Activated naive CD4-positive, alpha-beta T cell treated with anti-CD3 and anti-CD28 coated beads, Interleukin-2, amount 50 U/mL, for 24 hours (primary cell): ENCODE measurements at regions not wholly inside any gene's neighbourhood (a gene's known extent, or its start where the extent isn't known, plus 50 kb on each side); places are given as distances from the start of the nearest gene placed in this dataset.
"Not testable (repeated sequence)": the region's sequence is repeated elsewhere in the genome, so short reads cannot be mapped to it uniquely, and the experiment has no call there.

Experiments used
- H3K27ac Mint-ChIP-seq: one replicate; pipeline ENCODE4 v1.8.0; 2021; ENCODE audit warnings: mild to moderate bottlenecking, mixed read lengths
- H3K27me3 Mint-ChIP-seq: one replicate; pipeline ENCODE4 v1.8.0; 2021; ENCODE audit warnings: mixed read lengths
- H3K36me3 Mint-ChIP-seq: one replicate; pipeline ENCODE4 v1.8.0; 2021; ENCODE audit warnings: mixed read lengths
- H3K4me1 Mint-ChIP-seq: one replicate; pipeline ENCODE4 v1.8.0; 2021; ENCODE audit warnings: mixed read lengths
- H3K4me3 Mint-ChIP-seq: one replicate; pipeline ENCODE4 v1.8.0; 2021; ENCODE audit warnings: mild to moderate bottlenecking, mixed read lengths
- H3K9me3 Mint-ChIP-seq: one replicate; pipeline ENCODE4 v1.8.0; 2021; ENCODE audit warnings: mixed read lengths

GRCh38 chr7:19290066-19290465 is 144.8 kb upstream of the FERD3L start:
- peaks cover 5% of the 10 kb centered on the region for H3K9me3 Mint-ChIP-seq
- no peaks in the 10 kb centered on the region for H3K27me3 Mint-ChIP-seq
- H3K36me3 Mint-ChIP-seq: no peaks in the 10 kb centered on the region
- no peak overlapping the region for H3K4me3 Mint-ChIP-seq
- no peak overlapping the region for H3K27ac Mint-ChIP-seq
- no peaks in the 10 kb centered on the region for H3K4me1 Mint-ChIP-seq

GRCh38 chr7:19284596-19285300 is 139.5 kb upstream of the FERD3L start:
- H3K27me3 Mint-ChIP-seq: no peaks in the 10 kb centered on the region
- no peak overlapping the region for H3K4me3 Mint-ChIP-seq
- no peaks in the 10 kb centered on the region for H3K4me1 Mint-ChIP-seq
- H3K27ac Mint-ChIP-seq: no peak overlapping the region
- no peaks in the 10 kb centered on the region for H3K36me3 Mint-ChIP-seq
- no peaks in the 10 kb centered on the region for H3K9me3 Mint-ChIP-seq

- Mint-ChIP-seq H3K4me3 (no peak overlapping the region), H3K27me3 (no peaks in the 10 kb centered on the region), H3K4me1 (no peaks in the 10 kb centered on the region), H3K36me3 (no peaks in the 10 kb centered on the region), H3K27ac (no peak overlapping the region), H3K9me3 (no peaks in the 10 kb centered on the region)
Observed at GRCh38 chr7:19284136-19284535, 138.9 kb upstream of the FERD3L start.

GRCh38 chr7:19275000-19275399 is 129.8 kb upstream of the FERD3L start:
- no peak overlapping the region for H3K27ac Mint-ChIP-seq
- peaks cover 9% of the 10 kb centered on the region for H3K9me3 Mint-ChIP-seq
- no peaks in the 10 kb centered on the region for H3K27me3 Mint-ChIP-seq
- H3K36me3 Mint-ChIP-seq: no peaks in the 10 kb centered on the region
- no peaks in the 10 kb centered on the region for H3K4me1 Mint-ChIP-seq
- H3K4me3 Mint-ChIP-seq: no peak overlapping the region

- H3K4me3 Mint-ChIP-seq, H3K27me3 Mint-ChIP-seq, H3K9me3 Mint-ChIP-seq: not testable (repeated sequence)
Observed at GRCh38 chr7:19272329-19272728, 127.1 kb upstream of the FERD3L start.

GRCh38 chr7:19269301-19269700 is 124.1 kb upstream of the FERD3L start:
- Mint-ChIP-seq H3K36me3 (no peaks in the 10 kb centered on the region), H3K4me1 (no peaks in the 10 kb centered on the region), H3K27me3 (no peaks in the 10 kb centered on the region), H3K9me3 (no peaks in the 10 kb centered on the region), H3K27ac (no peak overlapping the region), H3K4me3 (no peak overlapping the region)

More at GRCh38 chr7:19272329-19272728, 127.1 kb upstream of the FERD3L start:
- H3K4me1 Mint-ChIP-seq, H3K27ac Mint-ChIP-seq, H3K36me3 Mint-ChIP-seq: not testable (repeated sequence)

GRCh38 chr7:19268737-19269136 is 123.5 kb upstream of the FERD3L start:
- Mint-ChIP-seq H3K27me3 (no peaks in the 10 kb centered on the region), H3K4me3 (no peak overlapping the region), H3K36me3 (no peaks in the 10 kb centered on the region), H3K4me1 (no peaks in the 10 kb centered on the region), H3K27ac (no peak overlapping the region), H3K9me3 (no peaks in the 10 kb centered on the region)

- Mint-ChIP-seq H3K4me3 (no peak overlapping the region), H3K36me3 (no peaks in the 10 kb centered on the region), H3K27me3 (no peaks in the 10 kb centered on the region), H3K9me3 (peaks cover 4% of the 10 kb centered on the region), H3K4me1 (no peaks in the 10 kb centered on the region), H3K27ac (no peak overlapping the region)
Observed at GRCh38 chr7:19262826-19263225, 117.6 kb upstream of the FERD3L start.

GRCh38 chr7:19249281-19249680 is 104.1 kb upstream of the FERD3L start:
- Mint-ChIP-seq H3K27me3 (no peaks in the 10 kb centered on the region), H3K36me3 (no peaks in the 10 kb centered on the region), H3K4me1 (no peaks in the 10 kb centered on the region), H3K27ac (no peak overlapping the region), H3K9me3 (peaks cover 1% of the 10 kb centered on the region), H3K4me3 (no peak overlapping the region)

- H3K27me3 Mint-ChIP-seq: no peaks in the 10 kb centered on the region
- no peaks in the 10 kb centered on the region for H3K9me3 Mint-ChIP-seq
- no peak overlapping the region for H3K27ac Mint-ChIP-seq
- no peaks in the 10 kb centered on the region for H3K4me1 Mint-ChIP-seq
- no peaks in the 10 kb centered on the region for H3K36me3 Mint-ChIP-seq
- no peak overlapping the region for H3K4me3 Mint-ChIP-seq
Observed at GRCh38 chr7:19248681-19249080, 103.5 kb upstream of the FERD3L start.

GRCh38 chr7:19248115-19248514 is 102.9 kb upstream of the FERD3L start:
- H3K27me3 Mint-ChIP-seq: no peaks in the 10 kb centered on the region
- H3K4me1 Mint-ChIP-seq: no peaks in the 10 kb centered on the region
- no peaks in the 10 kb centered on the region for H3K36me3 Mint-ChIP-seq
- H3K9me3 Mint-ChIP-seq: no peaks in the 10 kb centered on the region
- H3K4me3 Mint-ChIP-seq: no peak overlapping the region
- H3K27ac Mint-ChIP-seq: no peak overlapping the region

GRCh38 chr7:19247017-19247416 is 101.8 kb upstream of the FERD3L start:
- Mint-ChIP-seq H3K36me3 (no peaks in the 10 kb centered on the region), H3K4me3 (no peak overlapping the region), H3K9me3 (no peaks in the 10 kb centered on the region), H3K27ac (no peak overlapping the region), H3K4me1 (no peaks in the 10 kb centered on the region), H3K27me3 (no peaks in the 10 kb centered on the region)

GRCh38 chr7:19242246-19242645 is 97.0 kb upstream of the FERD3L start:
- Mint-ChIP-seq H3K9me3 (peaks cover 10% of the 10 kb centered on the region), H3K27ac (no peak overlapping the region), H3K27me3 (no peaks in the 10 kb centered on the region), H3K36me3 (no peaks in the 10 kb centered on the region), H3K4me1 (no peaks in the 10 kb centered on the region), H3K4me3 (no peak overlapping the region)

- Mint-ChIP-seq H3K9me3 (peaks cover 10% of the 10 kb centered on the region), H3K36me3 (no peaks in the 10 kb centered on the region), H3K4me3 (no peak overlapping the region), H3K27ac (no peak overlapping the region), H3K4me1 (no peaks in the 10 kb centered on the region), H3K27me3 (no peaks in the 10 kb centered on the region)
Observed at GRCh38 chr7:19239951-19240350, 94.7 kb upstream of the FERD3L start.

- H3K9me3 Mint-ChIP-seq: peaks cover 10% of the 10 kb centered on the region
- no peaks in the 10 kb centered on the region for H3K27me3 Mint-ChIP-seq
- no peak overlapping the region for H3K4me3 Mint-ChIP-seq
- H3K4me1 Mint-ChIP-seq: no peaks in the 10 kb centered on the region
- H3K36me3 Mint-ChIP-seq: no peaks in the 10 kb centered on the region
- no peak overlapping the region for H3K27ac Mint-ChIP-seq
Observed at GRCh38 chr7:19235680-19236079, 90.5 kb upstream of the FERD3L start.

GRCh38 chr7:19224951-19225350 is 79.7 kb upstream of the FERD3L start:
- Mint-ChIP-seq H3K27ac (no peak overlapping the region), H3K36me3 (no peaks in the 10 kb centered on the region), H3K9me3 (peaks cover 18% of the 10 kb centered on the region), H3K4me3 (no peak overlapping the region), H3K27me3 (no peaks in the 10 kb centered on the region), H3K4me1 (no peaks in the 10 kb centered on the region)

GRCh38 chr7:19215412-19215811 is 70.2 kb upstream of the FERD3L start:
- no peak overlapping the region for H3K4me3 Mint-ChIP-seq
- H3K9me3 Mint-ChIP-seq: peaks cover 7% of the 10 kb centered on the region
- H3K4me1 Mint-ChIP-seq: no peaks in the 10 kb centered on the region
- H3K36me3 Mint-ChIP-seq: no peaks in the 10 kb centered on the region
- no peaks in the 10 kb centered on the region for H3K27me3 Mint-ChIP-seq
- no peak overlapping the region for H3K27ac Mint-ChIP-seq
